ENCODE measurements at regions not wholly inside any gene's neighbourhood (a gene's known extent, or its start where the extent isn't known, plus 50 kb on each side); places are given as distances from the start of the nearest gene placed in this dataset.
"Not testable (repeated sequence)": the region's sequence is repeated elsewhere in the genome, so short reads cannot be mapped to it uniquely, and the experiment has no call there.

DNA sequence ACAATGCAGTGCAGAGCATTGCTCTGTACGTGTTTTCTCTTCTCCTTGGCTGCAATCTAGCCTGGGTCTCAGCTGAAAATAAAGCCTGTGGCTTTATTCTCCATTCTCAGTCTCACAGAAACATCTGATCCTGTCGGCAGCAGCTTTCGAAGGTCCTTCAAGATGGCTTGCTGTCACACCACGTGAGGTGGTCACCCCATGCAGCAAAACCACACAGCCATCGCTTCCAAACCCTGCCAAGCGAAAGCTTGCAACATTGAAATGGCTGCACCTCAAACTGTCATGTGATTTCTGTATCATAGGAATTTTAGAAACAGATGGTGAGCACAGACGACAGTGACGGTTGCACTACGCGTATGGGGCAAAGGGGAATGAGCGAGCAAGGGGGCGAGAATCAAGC is 98.5 kb upstream of the SMARCA2 start:
- DNase-seq: peak in 2 of 3 donors; percentile 3 to 24

DNA sequence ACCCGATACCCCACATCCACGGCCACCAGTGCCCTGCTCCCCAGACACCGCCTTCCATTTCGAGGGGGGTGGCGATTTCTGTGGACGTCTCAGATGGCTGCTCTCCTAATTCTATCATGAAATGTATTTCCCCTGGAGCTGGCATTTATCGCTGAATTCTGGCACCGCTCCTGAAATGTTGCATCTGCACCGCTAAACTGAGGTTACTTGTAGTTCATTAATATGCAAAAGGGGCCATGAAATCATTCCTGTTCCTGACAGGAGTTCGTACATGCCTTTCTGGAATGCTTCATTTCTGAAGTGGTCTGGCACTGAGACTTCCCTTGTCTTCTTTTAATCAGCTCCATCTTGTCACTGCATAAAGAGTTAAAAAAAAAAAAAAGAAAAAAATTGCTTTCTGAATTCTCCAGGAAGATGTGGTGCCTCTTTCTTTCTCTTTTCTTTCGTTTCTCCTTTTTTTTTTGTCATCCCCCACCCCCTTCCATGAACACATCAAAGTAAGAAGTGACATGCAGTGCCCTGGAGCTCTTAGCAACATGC is 97.7 kb upstream of the SMARCA2 start:
- no peak for DNase-seq

DNA sequence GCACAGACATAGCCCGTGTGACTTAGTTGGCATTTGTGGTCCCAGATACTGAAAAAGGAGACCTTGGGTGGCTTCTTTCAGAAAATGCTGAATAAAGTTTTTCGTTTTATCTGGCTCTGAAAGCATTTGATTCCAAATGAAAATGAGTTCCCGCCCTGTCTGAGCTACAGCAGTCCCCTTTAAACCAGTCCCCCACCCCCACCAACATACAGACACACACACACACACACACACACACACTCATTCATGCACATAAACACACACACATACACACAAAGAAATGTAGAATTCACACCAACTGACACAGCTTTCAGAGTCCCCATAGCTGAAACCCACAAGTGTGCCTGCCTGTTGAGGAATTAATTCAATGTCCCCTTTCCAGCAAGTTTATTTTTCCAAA is 97.0 kb upstream of the SMARCA2 start:
- no peak for DNase-seq

DNA sequence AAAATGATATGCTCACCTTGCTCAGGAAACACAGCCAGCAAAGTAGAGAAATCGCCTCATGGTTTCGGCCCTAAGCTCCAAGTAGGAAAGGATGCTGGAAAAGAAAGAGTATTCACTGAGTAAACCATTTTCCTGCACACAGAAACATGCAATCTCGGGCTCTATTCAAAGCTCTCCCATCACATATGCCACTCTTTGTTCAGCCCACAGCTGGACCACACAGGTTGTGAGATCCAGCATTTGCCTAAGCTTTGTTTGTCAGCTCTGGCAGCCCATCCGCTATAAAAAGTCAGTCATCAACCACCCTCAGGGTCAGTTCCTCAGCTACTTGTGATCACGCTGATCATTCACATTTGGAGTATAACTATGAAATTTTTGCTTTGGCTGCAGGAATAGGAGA is 96.5 kb upstream of the SMARCA2 start:
- no peak for DNase-seq

DNA sequence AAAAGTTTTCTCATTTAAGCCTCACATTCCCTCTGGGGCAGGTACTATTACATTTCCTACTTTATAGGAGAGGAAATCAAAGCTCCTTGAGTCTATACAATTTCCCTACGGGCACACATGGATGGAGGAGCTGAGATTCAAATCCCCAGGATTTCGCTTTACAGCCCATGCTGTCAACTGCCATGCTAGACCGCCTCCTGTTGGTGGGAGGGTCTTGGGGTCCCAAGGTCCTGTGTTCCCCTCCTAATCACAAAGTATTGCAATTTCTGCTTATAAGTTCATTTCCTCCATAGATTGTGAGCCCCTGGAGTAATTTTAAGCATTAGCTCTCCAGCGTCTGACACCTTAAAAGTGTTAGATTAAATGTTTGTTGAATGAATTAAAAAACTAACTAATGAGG is 95.9 kb upstream of the SMARCA2 start:
- DNase-seq: no peak

DNA sequence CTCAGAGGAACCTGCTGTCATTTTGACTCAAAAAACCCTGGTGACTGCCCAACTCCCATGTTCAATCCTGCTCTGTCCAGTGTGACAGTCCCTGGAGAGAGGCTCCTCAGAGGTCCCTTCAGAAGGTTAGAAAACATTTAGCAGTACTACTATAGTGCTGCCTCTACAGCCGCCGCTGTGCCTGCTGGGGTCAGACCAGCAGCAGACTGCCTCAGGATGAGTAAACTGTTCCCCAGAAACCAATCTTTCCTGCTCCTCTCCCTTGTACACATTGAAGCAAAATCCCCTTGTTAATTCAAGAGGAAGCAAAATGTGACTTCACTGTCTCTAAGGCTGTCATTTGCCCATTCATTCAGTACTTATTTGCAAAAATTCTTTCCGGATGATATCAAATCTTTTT is 94.8 kb upstream of the SMARCA2 start:
- DNase-seq: no peak

DNA sequence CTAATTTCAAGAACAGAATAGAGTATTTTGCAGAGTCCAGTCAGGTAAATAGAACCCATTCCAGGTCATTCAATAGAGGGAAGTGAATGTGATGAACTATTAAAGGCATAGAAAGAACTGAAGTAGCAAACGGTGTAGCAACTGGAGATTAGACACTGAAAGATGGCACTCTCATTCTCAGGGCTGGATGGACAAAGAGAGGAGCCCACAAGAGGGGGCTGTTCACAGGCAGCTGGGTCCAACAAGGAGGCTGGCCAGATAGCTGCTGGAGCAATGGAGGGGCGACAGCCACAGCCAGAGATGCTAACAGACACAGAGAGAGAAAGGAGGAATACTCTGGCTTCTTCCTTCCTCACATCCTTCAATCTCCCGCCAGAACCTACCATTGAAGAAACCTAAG is 93.1 kb upstream of the SMARCA2 start:
- DNase-seq: no peak

DNA sequence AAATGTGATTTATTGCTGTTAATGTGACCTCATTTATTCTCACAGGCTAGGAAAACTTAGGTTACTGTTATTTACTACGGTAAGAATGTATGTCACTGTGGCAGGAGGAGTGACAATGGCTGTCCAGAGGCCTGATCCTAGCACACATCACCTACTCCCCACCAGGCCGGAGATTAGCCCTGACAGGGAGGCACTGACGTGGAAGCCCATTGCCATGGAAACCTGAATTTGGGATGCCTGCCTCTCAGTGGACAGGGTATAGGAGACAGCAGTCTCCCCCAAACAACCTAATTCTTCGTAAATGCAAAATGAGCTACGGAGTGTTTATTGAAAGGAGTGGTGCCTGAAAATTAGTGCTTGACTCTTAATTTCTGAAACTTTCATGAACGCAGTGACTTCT is 87.6 kb upstream of the SMARCA2 start:
- DNase-seq: no peak

DNA sequence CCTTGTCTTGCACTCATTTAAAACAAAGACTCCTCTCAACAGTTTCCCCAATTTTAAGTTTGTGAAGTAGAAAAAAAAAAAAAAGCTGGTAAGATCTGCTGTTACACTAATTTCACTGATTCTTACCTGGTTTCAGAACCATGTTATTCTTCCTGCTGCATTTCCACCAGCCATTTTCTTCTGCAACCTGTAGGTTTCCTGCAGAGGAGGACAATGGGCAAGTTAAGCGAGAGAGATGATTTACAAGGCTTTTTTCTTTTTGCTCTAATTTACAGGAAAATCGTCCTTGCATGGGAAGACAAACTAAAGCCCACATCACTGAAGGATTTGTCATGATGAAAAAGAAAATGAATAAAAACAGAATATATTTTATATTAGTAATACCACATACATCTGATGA is 86.0 kb upstream of the SMARCA2 start:
- no peak for DNase-seq

DNA sequence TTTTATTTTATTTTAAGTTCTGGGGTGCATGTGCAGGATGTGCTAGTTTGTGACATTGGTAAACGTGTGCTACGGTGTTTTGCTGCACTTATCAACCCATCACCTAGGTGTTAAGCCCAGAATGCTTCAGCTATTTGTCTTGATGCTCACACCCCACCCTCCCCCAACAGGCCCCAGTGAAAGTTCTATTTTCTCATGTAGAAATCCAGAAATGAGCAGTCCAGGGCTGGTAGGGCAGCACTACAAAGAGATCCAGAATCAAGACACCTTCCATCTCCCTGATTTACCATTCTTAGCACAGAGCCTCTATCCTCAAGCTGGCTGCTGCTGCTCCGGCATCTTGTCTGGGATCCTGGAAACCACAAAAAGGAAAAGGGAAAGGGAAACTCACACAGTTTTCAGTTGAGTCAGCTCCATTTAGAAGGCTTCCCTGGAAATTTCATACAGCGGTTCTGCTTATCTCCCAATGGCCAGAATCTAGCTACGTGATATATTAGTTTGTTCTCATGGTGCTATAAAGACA is 85.4 kb upstream of the SMARCA2 start:
- DNase-seq: no peak

DNA sequence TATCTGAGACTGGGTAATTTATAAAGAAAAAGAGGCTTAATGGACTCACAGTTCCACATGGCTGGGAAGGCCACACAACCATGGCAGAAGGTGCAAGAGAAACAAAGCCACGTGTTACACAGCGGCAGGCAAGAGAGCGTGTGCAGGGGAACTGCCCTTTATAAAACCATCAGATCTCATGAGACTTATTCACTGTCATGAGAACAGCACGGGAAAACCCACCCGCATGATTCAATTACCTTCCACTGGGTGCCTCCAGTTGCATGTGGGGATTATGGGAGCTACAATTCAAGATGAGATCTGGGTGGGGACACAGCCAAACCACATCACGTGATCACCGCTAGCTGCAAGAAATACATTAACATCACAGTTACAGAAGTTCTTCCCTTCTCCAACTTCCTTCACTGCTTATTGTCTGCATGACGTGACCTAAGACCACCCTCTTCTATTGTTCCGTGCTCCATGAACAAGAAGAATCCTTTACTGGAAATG is 84.9 kb upstream of the SMARCA2 start:
- not testable (repeated sequence) for DNase-seq

DNA sequence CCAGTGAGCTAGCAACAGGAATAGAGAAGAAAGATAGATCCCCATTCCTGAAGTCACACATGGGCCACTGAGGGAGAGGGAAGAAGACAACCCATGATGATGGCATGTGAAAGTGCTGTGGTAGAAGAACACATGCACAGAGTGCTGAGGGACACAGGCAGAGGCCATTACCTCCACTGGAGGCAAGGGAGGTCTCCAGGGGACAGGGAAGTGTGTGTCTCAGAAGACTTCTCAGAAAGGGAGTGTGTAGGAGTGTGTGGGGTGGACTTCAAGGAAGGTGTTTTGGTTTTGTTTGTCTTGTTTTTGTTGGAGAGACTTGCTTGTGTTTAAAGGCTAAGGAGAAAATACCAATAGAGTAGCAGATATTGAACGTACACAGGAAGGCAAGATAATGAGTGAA is 77.0 kb upstream of the SMARCA2 start:
- DNase-seq: no peak

DNA sequence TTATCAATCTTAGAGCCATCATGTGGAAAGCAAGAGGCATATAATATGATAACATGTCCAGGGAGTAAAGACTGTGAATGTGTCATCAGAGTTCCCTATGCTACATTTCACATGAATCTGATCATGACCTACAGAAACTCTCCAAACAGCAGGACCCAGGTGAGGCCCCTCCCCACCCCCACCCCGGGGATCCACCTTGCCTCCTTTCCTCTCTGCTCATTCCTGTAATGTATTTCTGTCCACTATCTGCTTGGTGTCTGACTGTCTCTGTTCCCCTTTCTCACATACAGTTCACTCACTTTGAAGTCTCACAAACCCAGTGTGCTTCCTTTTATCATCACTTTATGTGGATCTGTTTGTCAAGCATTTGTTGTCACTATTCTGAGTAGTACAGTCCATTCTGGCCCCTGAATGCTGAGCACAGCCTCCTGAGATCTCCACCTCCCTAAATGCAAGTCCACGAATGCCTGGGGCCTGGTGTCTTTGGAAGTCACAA is 76.4 kb upstream of the SMARCA2 start:
- DNase-seq: no peak

DNA sequence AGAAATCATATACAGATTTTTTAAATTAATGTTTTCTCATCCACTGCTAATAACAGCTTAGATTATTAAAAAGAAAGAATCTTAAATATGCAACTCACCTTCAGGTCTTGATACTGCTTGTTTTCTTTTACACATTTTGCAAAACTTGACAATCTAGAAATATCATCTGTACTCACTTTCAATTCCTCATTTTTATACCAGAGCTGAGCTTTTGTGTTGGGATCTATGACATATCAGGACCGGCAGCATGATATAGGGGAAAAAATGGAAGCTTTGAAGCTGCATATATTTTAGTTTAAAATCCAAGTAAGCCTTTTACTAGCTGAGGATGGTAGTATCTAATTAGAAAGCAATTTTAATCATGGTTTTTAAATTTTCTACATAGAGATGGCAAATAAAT is 75.7 kb upstream of the SMARCA2 start:
- no peak for DNase-seq

DNA sequence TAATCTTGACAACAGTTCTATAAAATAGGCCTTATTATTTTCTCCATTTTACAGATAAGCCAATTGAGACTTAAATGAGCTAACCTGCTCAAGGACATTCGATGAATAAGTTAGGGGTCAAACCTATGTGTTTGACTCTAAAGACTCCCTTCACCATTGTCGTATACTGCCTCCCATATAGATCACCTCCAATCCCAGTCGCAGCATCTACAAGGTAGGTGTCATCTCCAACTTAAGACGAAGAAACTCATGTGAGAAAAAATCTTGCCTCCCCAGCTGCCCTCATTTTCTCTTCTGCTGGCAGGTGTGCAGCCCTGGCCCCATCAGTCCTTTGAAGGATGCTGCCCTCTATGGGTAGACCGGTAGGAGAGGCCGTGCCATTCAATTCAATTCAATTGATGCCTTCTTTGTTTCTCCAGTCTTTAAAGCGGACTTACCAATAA is 75.2 kb upstream of the SMARCA2 start:
- DNase-seq: no peak

DNA sequence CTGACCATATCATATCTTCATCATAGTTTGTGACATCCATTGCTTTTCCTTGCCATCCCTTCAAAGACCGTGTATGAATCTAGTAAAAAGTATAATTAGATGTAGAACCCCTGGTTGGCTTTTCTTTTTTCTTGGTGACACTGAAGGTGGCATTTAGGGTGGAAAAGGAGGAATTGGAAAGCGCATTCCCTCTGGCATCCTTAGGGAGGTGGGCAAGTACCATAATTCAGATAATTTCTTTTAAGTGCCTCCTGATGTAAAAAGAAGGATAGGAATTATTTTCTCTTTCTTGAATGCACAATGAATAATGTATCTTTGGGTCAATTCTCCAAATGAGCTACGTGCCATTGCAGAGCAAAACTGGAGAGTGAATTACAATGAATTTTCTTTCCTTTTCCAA is 73.2 kb upstream of the SMARCA2 start:
- no peak for DNase-seq

DNA sequence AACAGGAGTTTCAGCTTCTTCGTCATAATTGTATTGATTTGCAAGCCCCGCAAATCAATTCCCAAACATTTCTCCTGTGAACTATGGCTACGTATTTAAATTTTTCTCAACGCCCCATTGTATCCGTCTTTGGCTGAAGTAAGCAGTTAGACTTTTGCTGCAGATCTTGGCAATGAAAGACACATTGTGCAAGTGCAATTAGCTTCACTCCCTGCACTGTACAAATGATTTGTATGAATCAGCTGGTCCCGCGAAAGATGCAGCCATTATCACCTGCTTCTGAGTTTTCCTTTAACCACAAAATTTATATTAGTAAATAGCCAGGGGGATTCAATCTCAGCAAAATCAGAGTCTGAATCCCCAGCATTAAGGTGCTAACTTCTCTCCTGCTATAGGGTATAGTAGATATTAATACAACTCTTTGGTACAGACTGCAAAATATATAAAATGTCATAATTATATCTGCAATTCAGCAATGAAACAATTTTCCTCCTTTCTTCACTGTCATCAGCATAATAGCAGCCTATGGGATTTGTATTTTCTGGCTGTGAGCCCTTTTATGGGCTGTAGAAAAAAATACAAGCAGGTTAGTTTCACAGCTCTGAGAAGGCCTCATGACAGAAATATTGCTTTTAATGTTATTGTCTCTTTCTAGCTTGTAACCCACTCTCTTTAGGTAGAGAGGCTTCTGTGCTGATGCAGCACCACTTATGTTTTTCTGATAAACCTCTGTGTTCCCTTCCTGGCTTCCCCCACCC is 68.4 kb upstream of the SMARCA2 start:
- DNase-seq: no peak

DNA sequence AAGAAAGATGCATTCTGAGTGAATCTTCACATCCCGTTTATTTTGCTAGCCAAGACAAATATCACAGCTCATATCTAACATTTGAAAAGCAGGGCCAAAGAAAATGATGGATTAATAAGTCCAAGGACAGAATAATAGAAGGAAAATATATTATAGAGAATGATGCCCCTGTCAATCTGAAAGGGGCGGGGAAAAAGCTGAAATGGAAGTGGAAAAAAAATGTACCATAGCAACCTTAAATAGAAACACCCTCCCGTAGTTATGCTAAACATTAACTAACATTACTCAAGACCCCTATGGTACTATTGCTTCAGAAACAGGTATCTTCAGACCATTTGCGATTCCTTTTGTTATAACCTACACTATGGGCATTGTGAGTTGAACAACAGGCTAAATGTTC is 67.7 kb upstream of the SMARCA2 start:
- no peak for DNase-seq

DNA sequence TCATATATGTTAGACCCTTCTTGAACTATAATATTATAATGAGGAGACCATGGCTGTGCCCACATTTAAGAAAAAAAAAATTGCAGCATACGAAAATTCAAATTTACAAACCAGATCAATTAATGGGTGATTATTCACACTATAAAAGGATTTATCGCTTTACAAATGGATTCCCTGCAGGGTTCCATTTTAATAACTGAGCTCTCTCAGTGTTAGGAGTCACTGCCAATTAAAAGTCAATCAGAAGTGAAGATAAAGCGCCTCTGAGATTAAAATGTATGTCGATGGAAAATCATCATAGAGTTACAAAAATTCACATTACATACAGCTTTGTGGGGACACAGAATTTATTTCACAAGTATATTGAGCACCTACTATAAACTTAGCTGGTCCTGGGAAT is 66.6 kb upstream of the SMARCA2 start:
- DNase-seq: no peak

DNA sequence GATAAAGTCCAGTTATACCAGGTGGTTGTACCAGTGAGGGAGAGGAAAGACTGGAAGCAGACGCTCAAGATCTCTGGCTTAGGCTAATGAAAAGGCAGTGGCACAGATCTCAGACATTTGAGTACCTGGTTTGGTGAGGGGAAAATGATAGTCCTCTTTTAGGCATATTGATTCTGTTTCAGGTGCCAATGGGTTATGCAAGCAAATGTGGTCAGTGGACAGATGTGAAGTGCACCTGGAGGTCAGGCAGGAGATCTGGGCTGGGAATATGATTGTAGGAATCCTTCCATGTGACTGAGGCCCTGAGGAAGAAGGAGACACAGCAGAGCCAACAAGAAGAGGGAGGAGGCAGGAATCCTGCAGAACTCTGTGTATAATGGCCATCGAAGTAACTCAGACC is 63.7 kb upstream of the SMARCA2 start:
- no peak for DNase-seq

DNA sequence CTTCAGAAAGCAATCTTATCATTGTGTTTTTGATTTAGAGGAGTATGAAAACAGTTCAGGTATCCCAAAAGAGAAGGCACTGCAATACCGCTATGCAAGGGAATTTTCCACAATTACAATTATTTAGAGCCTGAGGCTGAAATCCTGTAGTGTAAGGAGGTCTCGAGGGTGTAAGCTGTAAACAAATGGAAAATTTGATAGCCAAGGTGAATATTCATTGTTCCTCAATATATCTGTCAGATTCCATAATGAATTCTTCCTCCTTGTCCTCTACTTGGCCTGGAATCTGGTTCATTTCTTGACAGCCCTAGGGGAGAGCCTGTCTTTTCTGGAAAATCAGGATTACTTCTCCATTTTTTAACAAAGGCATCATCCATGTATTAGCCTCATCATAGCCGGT is 63.1 kb upstream of the SMARCA2 start:
- peak in 1 of 3 donors; percentile 60 for DNase-seq

DNA sequence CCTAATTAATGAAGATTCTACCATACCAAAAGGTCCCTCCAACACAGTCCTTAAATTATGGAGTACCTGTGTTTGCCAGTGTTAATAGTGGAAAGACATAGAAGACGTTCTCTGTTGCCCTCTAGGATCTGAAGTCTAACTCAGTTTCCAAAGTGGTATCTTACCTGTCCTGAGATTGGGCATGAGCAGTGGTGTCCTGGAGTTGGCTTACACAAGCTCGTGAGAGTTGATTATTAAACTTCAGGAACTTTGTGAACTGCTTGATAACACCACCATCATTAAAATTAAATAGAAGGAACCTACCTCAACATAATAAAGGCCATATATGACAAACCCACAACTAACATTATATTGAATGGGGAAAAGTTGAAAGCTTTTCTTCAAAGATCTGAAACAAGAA is 60.9 kb upstream of the SMARCA2 start:
- DNase-seq: no peak

DNA sequence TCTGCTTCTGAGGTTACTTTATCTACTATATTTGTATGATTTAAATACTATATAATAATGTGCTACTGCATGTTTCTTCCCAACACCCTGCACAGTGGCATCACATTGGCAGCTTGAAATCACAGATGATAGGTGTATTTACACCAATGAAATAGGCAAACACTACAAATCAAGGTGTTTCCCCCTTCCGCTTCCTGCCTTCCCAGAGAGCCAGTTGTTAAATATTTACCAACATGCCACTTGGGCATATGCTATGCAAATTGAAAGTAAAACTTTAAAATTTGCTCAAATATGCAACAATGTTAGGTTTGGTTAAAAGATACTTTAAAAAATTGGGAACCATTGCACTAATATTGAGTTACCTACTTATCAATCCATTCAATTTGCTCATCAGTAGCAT is 58.2 kb upstream of the SMARCA2 start:
- no peak for DNase-seq

DNA sequence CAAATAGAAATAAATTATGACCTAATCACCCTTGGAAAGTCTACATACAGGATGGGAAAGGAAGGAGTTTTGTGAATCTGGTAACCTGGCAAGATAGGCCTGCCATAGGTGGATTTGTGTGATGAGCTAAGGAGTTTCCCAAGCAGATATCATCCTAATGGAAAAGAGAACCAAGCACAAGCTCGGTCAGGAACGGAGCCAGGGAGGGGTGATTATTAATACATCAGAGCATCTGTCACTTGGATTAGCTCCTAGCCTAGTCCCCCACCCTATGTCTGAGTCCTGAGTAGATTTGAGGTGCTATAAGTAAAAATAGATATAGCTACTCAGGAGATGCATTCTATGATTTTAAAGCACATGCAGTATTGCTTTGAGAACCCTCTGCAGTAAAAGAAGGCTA is 57.3 kb upstream of the SMARCA2 start:
- no peak for DNase-seq
